ENCODE measurements at regions not wholly inside any gene's neighbourhood (a gene's known extent, or its start where the extent isn't known, plus 50 kb on each side); places are given as distances from the start of the nearest gene placed in this dataset.
A peak's percentile ranks its signal among the peaks of the same experiment; 100 is the strongest.
"Not testable (repeated sequence)": the region's sequence is repeated elsewhere in the genome, so short reads cannot be mapped to it uniquely, and the experiment has no call there.

DNA sequence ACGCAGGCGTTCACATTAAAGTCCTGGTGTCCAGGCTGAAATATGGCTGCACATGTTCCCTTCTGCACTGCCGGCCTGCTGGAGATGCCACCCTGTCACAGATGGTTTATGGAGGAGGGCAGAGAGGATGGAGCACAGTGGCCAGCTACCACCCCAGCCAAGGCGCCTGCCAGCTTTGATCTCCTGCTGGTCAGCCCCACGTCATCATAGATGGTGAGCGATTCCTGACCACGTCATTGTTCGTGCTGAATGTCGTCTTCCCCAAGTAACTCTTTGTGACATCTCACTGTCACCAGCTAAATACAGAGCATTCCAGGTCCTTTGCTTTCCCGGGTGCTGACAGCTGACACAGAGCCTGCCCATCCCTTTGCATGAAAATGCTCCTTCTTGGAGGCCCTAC, 248.3 kb downstream of the TTC32 start:
- no peak for DNase-seq (ENCODE audit: low read depth)

DNA sequence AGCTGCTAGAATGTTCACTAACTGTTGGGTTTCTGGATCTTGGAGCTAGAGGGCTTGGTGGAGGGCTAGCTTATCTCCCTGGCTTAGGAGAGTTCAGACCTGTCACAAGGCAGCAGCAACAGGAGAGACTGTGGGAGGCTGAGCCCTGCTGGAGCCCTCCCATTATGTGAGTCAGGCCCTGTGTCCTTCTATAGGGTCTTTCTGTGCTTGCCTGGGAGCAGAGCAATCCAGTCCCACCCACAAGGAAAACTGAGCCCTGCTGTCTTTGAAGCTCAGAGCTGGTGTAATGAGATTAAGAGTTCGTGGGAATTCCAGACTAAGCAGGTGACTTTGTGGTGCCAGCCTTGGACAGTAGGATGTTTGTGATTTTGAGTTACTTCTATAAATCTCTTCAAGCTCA, 249.0 kb downstream of the TTC32 start:
- no peak for DNase-seq (ENCODE audit: low read depth)

DNA sequence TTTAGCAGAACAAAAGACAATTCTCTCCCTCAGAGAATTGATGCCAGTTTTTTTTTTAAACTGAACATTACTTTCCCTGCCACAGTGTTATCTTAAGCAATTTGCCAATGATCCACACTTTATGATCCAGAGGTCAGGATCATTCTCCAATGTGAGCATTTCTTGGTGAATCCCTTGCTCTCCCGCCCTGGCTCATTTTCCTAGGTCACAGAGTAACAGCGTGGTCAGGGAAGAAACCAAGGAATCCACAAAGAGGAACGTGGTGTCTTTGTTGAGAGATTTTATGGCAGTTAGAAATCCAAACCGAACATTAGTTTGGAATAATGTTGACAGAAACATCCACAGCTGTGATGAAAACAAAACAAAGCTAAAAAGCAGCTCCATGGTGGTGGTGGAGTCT, 250.3 kb downstream of the TTC32 start:
- peak; percentile 24 for DNase-seq (ENCODE audit: low read depth)

DNA sequence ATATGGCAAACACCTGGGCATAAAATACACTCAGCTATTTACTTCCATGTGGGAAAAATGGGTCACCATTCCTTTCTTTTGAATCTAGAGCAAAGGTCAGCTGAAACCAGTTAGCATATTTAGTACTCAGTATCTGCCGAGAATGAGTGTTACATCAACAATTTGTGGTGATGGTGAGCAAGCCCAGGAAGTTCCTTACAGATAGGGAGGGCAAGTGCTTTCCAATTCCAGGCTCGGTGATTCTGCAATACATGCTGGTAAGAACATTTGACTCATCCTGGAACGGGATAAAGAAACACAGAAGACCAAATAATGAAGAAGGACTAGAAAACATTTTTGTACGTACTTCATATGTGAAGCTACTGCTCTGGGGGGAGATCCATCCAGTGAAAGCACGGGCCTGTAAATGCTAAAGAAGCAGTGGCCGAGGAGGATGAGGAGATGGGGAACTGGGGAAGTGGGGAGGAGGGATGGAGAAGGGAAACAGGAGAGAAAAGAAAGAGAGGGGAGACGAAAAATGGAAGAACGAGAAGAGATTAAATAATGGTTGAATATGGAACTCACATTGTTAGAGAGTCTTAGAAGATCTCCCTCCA, 251.9 kb downstream of the TTC32 start:
- peak; percentile 98 for DNase-seq (ENCODE audit: low read depth)

DNA sequence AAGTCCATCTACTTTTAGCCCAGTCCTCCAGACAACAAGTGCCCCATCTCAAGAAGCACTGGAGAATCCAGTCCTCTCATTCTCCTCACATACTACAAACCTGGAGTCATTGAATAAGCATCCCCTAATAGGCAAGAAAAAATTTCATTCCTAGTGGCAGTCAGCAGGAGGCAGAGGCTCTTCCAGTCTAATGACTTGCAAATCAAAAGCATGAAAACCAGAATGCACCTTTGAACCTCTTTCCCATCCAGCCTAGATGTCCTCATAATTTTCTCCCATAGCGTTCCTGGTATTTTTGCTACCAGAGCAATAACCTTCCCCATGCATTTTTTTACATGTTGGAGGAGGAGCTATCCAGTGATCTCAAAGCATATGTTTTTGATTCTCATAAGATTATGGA, 252.6 kb downstream of the TTC32 start:
- DNase-seq (ENCODE audit: low read depth), result peak; percentile 49

DNA sequence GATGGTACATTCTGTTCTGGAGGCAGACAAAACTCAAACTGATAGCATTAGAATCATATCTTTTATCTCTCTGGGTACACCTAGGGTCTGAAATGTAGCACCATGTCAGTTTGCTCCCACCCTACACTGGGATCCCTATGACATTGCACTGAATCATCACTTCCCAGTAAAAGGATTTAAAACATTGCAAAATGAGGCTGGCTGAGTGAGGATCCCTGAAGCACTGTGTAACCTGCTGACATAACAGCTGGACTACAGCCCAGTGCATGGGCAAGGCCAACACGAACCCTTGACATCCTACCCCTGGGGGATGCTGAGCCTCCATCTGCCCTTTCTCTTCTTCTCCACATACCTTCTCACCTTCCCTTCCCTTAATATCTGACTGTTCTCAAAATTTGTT, 253.2 kb downstream of the TTC32 start:
- DNase-seq (ENCODE audit: low read depth), result peak; percentile 88

DNA sequence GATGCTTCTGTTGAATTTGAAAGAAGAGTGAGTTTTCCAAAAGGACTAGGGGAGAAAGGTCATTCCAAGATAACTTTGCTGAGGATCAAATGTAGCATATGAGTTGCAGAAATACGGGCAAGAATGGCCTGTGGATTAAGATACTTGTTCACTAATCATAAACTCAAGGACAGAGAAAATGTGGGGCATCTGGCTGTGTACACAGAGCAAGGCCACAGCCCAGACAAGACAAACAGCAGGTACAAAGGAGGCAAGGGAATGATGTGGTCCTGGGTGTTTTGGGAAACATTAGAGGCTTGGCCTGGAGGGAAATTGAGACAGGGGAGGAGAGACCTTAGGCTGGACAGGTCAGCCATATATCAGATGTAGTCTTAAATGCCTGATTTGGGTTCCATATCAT, 254.8 kb downstream of the TTC32 start:
- no peak for DNase-seq (ENCODE audit: low read depth)

DNA sequence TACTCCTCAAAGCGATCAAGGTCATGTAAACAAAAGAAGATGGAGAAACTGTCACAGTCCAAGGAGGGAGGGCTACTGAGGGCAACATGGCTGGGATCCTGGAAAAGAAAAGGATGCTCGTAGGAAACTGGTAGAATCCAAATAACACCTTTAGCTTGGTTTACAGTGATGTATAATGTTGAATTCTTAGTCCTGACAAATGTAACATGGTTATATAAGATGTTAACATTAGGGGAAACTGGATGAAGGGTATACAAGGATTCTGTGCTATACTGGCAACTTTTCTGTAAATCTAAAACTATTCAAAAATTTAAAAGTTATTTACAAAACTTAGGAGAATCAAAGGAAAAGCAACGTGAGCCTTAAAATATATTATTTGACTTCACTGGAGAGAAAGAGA, 257.0 kb downstream of the TTC32 start:
- DNase-seq (ENCODE audit: low read depth), result no peak

DNA sequence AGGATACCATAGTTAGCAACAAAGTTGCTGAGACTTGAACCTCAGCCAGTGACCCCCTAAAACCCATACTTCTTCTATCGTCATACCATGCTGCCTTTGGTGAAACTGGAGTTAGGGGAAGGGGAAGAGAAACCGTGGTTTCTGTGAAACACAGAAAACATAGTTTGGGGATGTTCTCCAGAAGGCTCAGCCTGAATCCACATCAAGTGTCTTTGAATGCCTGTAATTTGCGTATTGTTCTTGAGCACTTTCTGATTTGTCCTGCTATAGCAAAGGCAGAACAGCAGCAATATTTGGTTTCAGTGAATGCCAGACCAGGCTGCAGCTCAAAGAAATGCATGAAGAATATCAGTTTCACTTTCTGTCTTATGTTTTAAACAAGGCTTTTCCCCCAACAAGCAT, 258.7 kb downstream of the TTC32 start:
- DNase-seq (ENCODE audit: low read depth), result peak; percentile 53

DNA sequence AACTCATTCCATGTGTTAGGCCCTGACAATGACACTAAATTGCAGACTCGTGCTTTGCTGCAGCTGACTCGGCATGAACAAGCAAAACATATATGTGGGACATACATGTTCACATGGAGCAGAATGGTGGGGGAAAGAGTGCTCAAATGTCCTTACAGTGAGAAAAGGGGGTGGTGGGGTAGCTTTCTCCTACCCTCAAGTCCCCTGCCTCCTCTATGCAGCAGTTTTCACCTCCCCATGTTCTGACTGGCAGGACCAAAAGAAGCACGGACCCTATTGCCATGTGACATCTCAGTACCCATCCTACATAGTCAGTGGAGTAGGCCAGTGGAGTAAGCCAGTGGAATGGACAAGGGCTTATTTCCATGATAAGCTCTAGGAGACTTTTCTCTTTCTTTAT, 259.3 kb downstream of the TTC32 start:
- no peak for DNase-seq (ENCODE audit: low read depth)

DNA sequence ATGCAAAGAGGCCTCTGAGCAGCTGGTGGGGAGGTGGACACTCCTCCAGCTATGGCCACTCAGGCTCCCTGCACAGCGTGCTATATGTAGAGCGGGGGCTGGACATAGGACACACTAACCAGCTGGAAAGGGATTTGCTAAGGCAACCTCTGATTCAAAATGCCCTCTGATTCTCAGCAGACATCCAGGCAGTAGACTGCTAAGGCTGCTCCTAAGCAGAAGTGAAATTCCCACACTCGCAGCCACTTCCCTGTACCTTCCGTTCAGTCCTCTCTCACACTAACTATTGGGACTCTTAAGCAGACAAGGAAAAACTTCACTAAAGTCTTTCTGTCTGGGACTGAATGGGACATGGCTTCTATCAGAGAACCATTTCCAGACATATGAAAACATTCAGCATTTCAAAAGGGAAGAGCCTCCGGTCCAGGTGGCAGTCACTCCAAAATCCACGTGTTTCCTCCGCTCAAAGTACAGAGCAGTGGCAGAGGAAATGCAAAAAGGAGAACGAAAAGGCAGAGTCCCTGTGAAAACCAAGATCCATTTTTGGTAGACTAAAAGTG, 265.8 kb downstream of the TTC32 start:
- no peak for DNase-seq (ENCODE audit: low read depth)

DNA sequence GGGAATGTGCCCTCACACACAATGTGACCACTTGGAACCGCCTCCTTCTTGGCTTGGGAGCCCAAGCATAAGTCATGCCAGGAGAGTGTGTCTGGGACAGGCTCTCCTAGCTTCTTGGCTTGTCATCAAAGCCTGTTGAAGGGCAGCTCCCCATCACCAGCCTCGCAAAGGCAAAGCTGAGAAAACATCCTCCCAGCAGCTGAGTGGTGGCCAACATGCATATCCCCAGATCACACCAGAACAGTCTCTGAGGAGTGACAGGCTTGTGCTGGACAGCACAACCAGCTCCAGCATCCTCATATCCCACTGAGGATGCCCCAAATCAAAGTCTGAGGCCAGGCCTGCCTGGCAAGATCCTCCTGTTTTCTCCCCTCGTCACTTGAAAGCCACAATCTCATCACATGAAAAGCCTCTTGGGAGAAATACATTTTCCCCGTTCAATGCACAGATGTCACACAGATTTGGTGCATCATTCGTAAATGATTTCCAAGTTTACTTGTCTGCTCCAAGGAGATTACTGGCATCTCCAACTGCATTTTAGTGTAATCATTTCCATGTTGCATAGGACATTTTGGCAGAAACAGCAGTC, 269.3 kb downstream of the TTC32 start:
- DNase-seq (ENCODE audit: low read depth), result peak; percentile 85

DNA sequence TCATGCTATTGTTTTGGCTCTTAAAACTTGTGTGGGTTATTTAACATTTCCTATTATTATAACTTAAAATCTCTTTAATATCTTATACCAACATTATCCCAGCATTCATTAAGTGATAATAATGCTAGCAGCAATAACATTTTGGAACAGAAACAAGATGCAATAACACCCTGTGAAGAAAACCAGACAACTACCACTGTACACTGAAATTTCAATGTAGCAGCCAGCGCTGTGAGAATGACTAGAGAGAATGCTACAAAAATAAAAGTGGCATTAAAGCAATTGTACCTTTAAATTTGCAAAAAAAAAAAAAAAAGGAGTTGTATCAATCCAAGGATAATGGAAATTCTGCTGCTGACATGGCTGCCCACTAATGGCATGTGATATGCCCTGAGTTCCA, 269.9 kb downstream of the TTC32 start:
- DNase-seq (ENCODE audit: low read depth), result no peak

DNA sequence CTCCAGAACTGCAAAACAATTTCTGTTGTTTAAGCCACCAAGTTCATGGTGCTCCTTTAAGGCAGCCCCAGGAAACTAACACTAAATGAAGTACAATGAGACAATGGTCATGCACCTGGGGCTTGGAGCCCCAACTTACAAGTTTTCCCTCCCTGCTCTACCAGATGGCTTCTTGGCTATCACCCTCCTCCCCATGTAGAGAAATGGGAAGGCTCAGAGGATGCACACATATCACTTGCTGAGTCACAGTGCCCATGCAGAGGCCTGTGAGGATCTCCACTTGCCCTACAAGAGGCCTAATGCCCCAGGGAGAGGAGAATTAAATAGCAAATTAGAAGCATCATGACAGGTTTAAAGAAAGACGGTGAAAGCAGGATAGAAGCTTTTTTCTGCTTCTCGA, 270.9 kb downstream of the TTC32 start:
- DNase-seq (ENCODE audit: low read depth), result peak; percentile 72

DNA sequence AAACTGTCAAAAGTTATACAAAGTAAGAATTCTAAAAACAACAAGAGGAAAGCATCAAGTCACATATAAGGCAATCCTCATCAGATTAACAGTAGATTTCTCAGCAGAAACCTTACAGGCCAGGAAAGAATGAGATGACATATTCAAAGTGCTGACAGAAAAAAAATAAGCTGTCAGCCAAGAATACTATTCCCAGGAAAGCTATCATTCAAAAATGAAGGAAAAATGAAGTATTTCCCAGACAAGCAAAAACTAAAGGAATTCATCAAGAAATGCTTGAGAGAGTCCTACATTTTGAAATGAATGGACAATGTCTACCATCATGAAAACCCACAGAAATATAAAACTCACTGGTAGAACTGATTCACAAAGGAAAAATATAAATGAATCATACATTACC, 268.9 kb upstream of the OSR1 start:
- DNase-seq (ENCODE audit: low read depth), result no peak

DNA sequence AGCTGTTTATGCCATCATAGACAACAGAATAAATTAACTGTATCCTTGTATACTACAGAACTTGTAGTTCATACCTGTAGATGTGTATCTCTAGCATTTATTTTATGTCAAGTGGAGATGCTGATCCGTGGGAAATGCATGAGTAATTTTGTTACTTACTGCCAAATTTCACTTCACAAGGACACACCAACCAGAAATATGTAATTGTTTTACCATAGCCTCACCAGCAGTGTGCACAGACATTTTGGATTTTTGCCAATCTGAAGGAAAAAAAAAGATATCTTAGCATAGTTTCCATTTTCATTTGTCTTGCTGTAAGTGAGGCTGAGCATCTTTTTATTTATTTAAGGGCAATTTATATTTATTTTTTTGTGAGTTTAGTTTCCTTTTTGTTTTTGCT, 265.1 kb upstream of the OSR1 start:
- DNase-seq (ENCODE audit: low read depth), result peak; percentile 70

DNA sequence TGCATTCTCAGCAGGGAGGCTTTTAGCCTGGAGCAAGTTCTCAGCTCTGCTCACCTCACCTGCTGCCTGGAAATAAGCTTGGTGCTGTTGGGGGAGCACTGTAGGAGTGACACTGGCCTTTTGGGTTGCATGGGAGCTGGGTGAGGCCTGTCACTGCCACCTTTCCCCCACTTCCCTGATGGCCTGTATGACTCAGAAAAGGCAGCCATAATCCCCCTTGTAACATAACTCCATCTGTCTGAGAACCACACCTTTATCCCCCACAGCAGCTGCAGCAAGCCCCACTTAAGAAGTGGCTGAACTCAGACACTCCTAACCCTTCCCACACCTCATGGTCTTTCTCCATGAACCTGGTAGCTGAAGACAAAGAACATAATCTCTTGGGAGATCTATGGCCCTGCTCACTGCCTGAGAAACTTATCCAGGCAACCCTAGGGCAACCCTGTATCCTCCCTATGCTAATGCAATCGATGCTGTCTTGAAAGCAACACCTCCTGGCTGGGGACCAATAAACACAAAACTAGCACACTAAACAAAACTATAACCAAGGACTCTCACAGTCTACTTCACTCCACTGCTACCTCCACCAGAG, 258.9 kb upstream of the OSR1 start:
- DNase-seq (ENCODE audit: low read depth), result peak; percentile 29

DNA sequence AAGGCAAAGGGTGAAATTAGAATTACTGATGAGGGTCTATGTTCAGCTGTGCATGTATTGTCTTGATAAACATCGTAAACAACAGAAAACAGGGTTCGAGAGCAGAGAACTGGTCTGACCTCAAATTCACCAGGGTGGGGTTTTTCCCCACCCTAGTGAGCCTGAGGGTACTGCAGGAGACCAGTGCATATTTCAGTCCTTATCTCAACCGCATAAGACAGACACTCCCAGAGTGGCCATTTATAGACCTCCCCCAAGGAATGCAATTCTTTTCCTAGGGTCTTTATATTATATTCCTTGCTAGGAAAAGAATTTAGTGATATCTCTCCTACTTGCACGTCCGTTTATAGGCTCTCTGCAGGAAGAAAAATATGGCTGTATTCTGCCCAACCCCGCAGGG, 257.0 kb upstream of the OSR1 start:
- DNase-seq (ENCODE audit: low read depth), result not testable (repeated sequence)

DNA sequence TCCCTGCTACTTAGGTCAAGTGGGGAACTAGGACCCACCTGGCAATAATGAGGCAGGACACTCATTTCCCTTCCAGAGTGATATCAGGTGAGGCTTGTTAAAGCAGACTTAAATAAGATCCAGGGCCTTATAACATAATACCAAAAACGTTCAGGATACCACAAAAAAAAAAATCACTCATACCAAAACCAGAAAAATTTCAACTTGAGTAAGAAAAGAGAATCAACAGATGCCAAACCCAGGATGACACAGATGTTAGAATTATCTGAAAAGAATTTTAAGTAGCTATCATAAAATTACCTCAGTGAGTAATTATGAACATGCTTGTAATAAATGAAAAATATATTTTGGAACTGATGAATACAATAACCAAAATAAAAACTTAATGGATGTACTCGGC, 255.6 kb upstream of the OSR1 start:
- peak; percentile 38 for DNase-seq (ENCODE audit: low read depth)

DNA sequence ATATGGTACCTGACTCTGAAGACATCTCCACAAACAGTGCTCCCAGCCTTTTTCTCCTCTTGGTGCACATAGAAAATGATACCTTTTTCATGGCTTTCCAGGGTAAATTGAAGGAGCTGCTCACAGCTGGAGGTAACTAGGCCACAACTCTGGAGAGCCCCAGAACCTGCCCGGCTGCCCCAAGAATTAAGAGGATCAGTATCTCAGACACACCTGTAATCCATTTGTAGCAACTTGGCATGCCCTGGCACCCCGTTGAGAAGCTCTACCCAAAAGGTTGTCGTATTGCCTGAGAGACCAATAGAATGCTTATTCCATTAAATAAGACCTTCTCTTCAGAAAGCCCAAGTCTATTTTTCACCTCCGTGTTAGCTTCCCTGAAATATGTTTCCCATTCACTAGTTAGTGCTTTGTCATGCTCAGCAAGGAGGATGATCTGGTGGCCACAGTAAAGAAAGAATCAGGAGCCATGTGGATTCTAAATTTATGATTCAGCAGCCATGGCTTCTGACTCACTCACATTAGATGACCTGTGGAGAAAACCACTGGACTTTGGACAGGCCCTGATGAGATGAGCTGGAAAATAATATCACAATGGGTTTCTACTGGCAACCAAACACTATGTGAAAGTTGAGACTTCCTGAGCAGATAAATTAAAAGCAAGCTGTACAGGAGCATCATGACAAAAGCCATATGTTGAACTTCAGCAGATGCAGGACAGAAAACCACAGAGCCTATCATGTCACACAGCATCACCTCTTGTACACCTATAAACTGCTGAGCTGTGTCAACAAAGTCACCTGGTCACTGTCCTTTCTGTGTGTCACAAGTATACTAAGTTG, 253.3 kb upstream of the OSR1 start:
- peak; percentile 100 for DNase-seq (ENCODE audit: low read depth)

DNA sequence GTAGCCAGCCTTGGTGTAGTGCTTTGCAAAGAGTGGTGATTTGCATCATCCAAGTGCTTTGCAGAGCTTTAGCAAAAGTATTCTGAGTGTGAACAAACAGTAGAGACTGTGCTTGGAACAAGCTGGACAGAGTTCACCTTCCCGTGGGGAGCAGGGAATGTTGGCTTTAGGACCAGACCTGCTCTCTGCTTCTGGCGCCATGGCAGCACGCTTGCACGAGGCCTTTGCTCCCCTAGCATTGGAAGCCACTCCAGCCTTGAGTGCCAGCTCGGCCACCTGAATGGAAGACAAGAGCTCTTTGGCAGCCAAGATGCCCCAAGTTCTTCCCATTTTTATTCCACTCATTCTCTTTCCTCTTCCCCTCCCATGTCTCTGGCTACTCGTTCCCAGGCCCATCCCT, 250.8 kb upstream of the OSR1 start:
- no peak for DNase-seq (ENCODE audit: low read depth)

DNA sequence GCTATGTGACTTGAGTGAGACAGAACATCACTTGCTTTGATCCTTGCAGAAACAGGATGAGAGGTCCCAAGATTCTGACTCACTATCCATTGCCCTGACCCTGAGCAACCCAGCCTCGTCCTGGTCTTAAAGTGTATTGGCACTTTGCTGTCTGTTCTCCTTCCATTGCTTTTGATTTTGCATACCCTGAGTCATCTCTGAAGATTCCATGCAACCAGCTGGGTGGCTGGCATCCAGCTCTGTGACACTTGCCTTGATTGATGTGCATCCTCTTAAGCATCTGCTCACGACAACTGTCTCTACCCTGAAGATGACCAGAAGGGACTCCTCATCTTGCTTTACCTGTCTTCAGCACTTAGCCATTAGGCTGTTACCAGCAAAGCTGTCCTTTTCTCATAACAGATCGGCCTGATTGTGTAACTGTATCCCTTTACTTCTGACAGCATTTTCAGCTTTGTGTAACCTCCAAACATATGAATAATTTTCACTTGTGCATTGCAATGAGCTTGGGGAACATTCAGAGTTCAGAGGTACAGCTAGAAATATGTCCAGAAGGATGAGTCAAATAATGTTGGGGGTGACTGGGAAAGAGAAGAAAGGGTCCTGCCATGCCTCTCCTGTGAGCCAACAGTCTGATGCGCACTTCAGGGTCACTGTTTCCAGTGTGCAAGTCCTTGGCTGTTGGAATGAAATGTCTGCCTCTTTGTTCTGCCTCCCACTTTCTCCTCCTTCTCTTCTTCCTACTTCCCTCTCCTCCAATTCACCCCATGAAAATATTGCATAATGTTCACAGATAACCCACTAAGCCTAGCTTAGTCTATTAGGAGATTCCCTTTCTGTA, 249.7 kb upstream of the OSR1 start:
- DNase-seq (ENCODE audit: low read depth), result peak; percentile 98

All from RPMI7951 (cell line).